Fibroblast of peridontal ligament (primary cell): ENCODE measurements at regions not wholly inside any gene's neighbourhood (a gene's known extent, or its start where the extent isn't known, plus 50 kb on each side); places are given as distances from the start of the nearest gene placed in this dataset.
"Not testable (repeated sequence)": the region's sequence is repeated elsewhere in the genome, so short reads cannot be mapped to it uniquely, and the experiment has no call there.

Experiments used
- DNase-seq: peaks from one replicate; pipeline ENCODE4 v3.0.0-alpha.2; 2010; ENCODE audit errors: extremely low read depth

GRCh38 chr1:68780919-68781318 is 284.0 kb upstream of the DEPDC1 start:
- no peak for DNase-seq

- no peak for DNase-seq
Observed at GRCh38 chr1:68782890-68783289, 286.0 kb upstream of the DEPDC1 start.

GRCh38 chr1:68785328-68785727 is 288.4 kb upstream of the DEPDC1 start:
- no peak for DNase-seq

- no peak for DNase-seq
Observed at GRCh38 chr1:68788762-68789161, 291.9 kb upstream of the DEPDC1 start.

GRCh38 chr1:68791800-68792199 is 294.9 kb upstream of the DEPDC1 start:
- no peak for DNase-seq

GRCh38 chr1:68795956-68796355 is 299.1 kb upstream of the DEPDC1 start:
- DNase-seq, result no peak

- DNase-seq, result no peak
Observed at GRCh38 chr1:68796888-68797287, 300.0 kb upstream of the DEPDC1 start.

GRCh38 chr1:68798071-68798470 is 301.2 kb upstream of the DEPDC1 start:
- DNase-seq, result no peak

- DNase-seq, result no peak
Observed at GRCh38 chr1:68799096-68799495, 302.2 kb upstream of the DEPDC1 start.

- DNase-seq, result no peak
Observed at GRCh38 chr1:68800182-68800581, 303.3 kb upstream of the DEPDC1 start.

- no peak for DNase-seq
Observed at GRCh38 chr1:68801440-68801839, 304.6 kb upstream of the DEPDC1 start.

GRCh38 chr1:68805097-68805641 is 308.3 kb upstream of the DEPDC1 start:
- no peak for DNase-seq

GRCh38 chr1:68808351-68808750 is 311.5 kb upstream of the DEPDC1 start:
- no peak for DNase-seq

- DNase-seq, result no peak
Observed at GRCh38 chr1:68811806-68812205, 314.9 kb upstream of the DEPDC1 start.

GRCh38 chr1:68812333-68812732 is 315.5 kb upstream of the DEPDC1 start:
- DNase-seq, result no peak

GRCh38 chr1:68814067-68814466 is 317.2 kb upstream of the DEPDC1 start:
- no peak for DNase-seq

GRCh38 chr1:68815632-68816031 is 318.8 kb upstream of the DEPDC1 start:
- no peak for DNase-seq

- DNase-seq, result not testable (repeated sequence)
Observed at GRCh38 chr1:68817505-68818210, 320.8 kb upstream of the DEPDC1 start.

GRCh38 chr1:68819190-68819829 is 322.4 kb upstream of the DEPDC1 start:
- peak; percentile 31 for DNase-seq

- DNase-seq, result no peak
Observed at GRCh38 chr1:68820151-68820550, 323.3 kb upstream of the DEPDC1 start.

- DNase-seq, result no peak
Observed at GRCh38 chr1:68826836-68827235, 330.0 kb upstream of the DEPDC1 start.

- DNase-seq, result no peak
Observed at GRCh38 chr1:68827261-68827660, 330.4 kb upstream of the DEPDC1 start.

- no peak for DNase-seq
Observed at GRCh38 chr1:68828013-68828412, 331.1 kb upstream of the DEPDC1 start.
